ENCODE measurements at regions not wholly inside any gene's neighbourhood (a gene's known extent, or its start where the extent isn't known, plus 50 kb on each side); places are given as distances from the start of the nearest gene placed in this dataset.
"Not testable (repeated sequence)": the region's sequence is repeated elsewhere in the genome, so short reads cannot be mapped to it uniquely, and the experiment has no call there.

DNA sequence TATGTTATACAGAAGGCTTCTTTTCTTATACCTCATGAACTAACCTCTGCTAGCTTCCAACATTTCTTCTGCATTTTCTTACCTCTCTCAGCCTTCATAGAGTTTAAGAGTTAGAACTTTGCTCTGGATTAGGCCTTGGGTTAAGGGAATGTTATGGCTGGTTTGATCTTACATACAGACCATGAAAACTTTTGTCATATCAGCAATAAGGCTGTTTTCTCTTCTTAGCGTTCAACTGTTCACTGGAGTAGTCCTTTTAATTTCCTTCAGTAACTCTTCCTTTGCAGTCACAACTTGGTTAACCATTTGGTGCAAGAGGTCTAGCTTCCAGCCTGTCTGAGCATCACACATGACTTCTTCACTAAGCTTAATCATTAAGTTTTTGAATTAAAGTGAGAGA lies 329.0 kb upstream of the CCNG1 start:
- Histone ChIP-seq H2AK5ac (ENCODE audit: low read length) (no peak overlapping the region), H3K9me3 (ENCODE audit: insufficient read depth, low read depth, low read length) (no peaks in the 10 kb centered on the region), H3K4me3 (ENCODE audit: low read depth, low read length) (no peak overlapping the region), H3K79me2 (ENCODE audit: control insufficient read depth, insufficient read depth, low read length, poor library complexity) (no peaks in the 10 kb centered on the region), H3K79me1 (ENCODE audit: low read length) (no peaks in the 10 kb centered on the region), H3K4me2 (ENCODE audit: low read length) (no peak overlapping the region), H3K4ac (ENCODE audit: low read depth, low read length) (no peak overlapping the region), H3K36me3 (ENCODE audit: control insufficient read depth in 1 of 2, insufficient read depth in 2 of 2, low read length in 2 of 2) (no peaks in the 10 kb centered on the region), H4K12ac (ENCODE audit: low read depth, low read length) (no peak overlapping the region), H2BK120ac (ENCODE audit: insufficient read depth, low read length, poor library complexity) (no peak overlapping the region), H3K18ac (ENCODE audit: low read length) (no peak overlapping the region), H4K91ac (ENCODE audit: low read depth, low read length) (no peak overlapping the region), H3K4me1 (ENCODE audit: control insufficient read depth in 1 of 2, insufficient read depth in 2 of 2, low read length in 2 of 2) (no peaks in the 10 kb centered on the region), H3K14ac (ENCODE audit: low read length) (no peak overlapping the region), H4K8ac (ENCODE audit: low read depth, low read length) (no peak overlapping the region), H2BK5ac (ENCODE audit: low read depth, low read length, poor library complexity) (no peak overlapping the region), H3K27ac (ENCODE audit: low read depth, low read length) (no peak overlapping the region), H2BK12ac (ENCODE audit: low read length) (no peak overlapping the region), H3K27me3 (ENCODE audit: insufficient read depth, low read length) (no peaks in the 10 kb centered on the region), H3K23ac (ENCODE audit: low read length) (no peak overlapping the region), H3K9ac (ENCODE audit: low read length) (no peak overlapping the region), H2AFZ (ENCODE audit: insufficient read depth, low read length, poor library complexity) (no peak overlapping the region)
- no CpG with 5 or more reads among the region's 1 CpG for WGBS (ENCODE audit: extremely low coverage, insufficient coverage, insufficient read length)
- DNase-seq, result no peak

DNA sequence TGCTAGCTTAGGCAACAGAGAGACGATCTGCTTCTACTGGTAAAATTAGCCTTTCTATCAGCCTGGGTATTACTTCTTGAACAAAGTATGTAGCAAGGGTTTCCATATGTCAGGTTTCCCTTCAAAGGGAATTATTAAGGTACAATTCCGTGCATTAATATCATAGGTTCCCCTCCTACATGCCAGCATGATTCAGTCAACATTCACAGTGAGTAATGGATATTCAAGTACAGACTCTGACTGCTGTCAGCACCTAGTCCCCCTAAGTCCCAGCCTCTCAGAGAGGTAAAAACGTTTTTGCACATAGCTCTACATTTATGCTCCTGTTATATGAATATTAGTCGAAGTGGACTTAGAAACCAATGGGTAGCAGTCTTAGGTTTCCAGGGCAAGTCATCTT lies 322.4 kb upstream of the CCNG1 start:
- H3K4me1 ChIP-seq (ENCODE audit: control insufficient read depth in 1 of 2, insufficient read depth in 2 of 2, low read length in 2 of 2), result no peaks in the 10 kb centered on the region
- no peaks in the 10 kb centered on the region for H3K79me2 ChIP-seq (ENCODE audit: control insufficient read depth, insufficient read depth, low read length, poor library complexity)
- no CpG with 5 or more reads among the region's 4 CpGs for whole genome bisulfite sequencing (ENCODE audit: extremely low coverage, insufficient coverage, insufficient read length)

DNA sequence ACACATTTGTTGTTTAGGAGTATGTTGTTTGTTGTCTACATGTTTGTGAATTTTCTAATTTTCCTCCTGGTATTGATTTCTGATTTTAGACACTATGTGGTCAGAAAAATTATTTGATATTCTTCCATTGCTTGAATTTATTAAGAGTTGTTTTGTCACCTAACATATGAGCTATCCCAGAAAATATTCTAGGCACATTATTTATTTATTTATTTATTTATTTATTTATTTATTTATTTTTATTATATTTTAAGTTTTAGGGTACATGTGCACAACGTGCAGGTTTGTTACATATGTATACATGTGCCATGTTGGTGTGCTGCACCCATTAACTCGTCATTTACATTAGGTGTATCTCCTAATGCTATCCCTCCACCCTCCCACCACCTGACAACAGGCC lies 320.8 kb upstream of the CCNG1 start:
- not testable (repeated sequence) for H4K12ac ChIP-seq (ENCODE audit: low read depth, low read length); H3K79me2 ChIP-seq (ENCODE audit: control insufficient read depth, insufficient read depth, low read length, poor library complexity); H3K4ac ChIP-seq (ENCODE audit: low read depth, low read length); H3K9me3 ChIP-seq (ENCODE audit: insufficient read depth, low read depth, low read length); H3K23ac ChIP-seq (ENCODE audit: low read length); H3K36me3 ChIP-seq (ENCODE audit: control insufficient read depth in 1 of 2, insufficient read depth in 2 of 2, low read length in 2 of 2); H4K8ac ChIP-seq (ENCODE audit: low read depth, low read length); DNase-seq; H2BK12ac ChIP-seq (ENCODE audit: low read length); H3K79me1 ChIP-seq (ENCODE audit: low read length); H3K27ac ChIP-seq (ENCODE audit: low read depth, low read length); H3K18ac ChIP-seq (ENCODE audit: low read length); H3K4me1 ChIP-seq (ENCODE audit: control insufficient read depth in 1 of 2, insufficient read depth in 2 of 2, low read length in 2 of 2); H2AK5ac ChIP-seq (ENCODE audit: low read length); H3K9ac ChIP-seq (ENCODE audit: low read length); H2BK120ac ChIP-seq (ENCODE audit: insufficient read depth, low read length, poor library complexity); H3K4me3 ChIP-seq (ENCODE audit: low read depth, low read length); H3K14ac ChIP-seq (ENCODE audit: low read length); H4K91ac ChIP-seq (ENCODE audit: low read depth, low read length); H2AFZ ChIP-seq (ENCODE audit: insufficient read depth, low read length, poor library complexity); H2BK5ac ChIP-seq (ENCODE audit: low read depth, low read length, poor library complexity); H3K27me3 ChIP-seq (ENCODE audit: insufficient read depth, low read length); H3K4me2 ChIP-seq (ENCODE audit: low read length)
- no CpG with 5 or more reads among the region's 2 CpGs for WGBS (ENCODE audit: extremely low coverage, insufficient coverage, insufficient read length)

More for the DNA sequence above, 322.4 kb upstream of the CCNG1 start:
- H3K4ac ChIP-seq (ENCODE audit: low read depth, low read length), result no peak overlapping the region
- no peaks in the 10 kb centered on the region for H3K27me3 ChIP-seq (ENCODE audit: insufficient read depth, low read length)
- H4K8ac ChIP-seq (ENCODE audit: low read depth, low read length), result no peak overlapping the region
- H2BK12ac ChIP-seq (ENCODE audit: low read length), result no peak overlapping the region
- H2BK120ac ChIP-seq (ENCODE audit: insufficient read depth, low read length, poor library complexity), result no peak overlapping the region
- no peak overlapping the region for H3K23ac ChIP-seq (ENCODE audit: low read length)
- no peak overlapping the region for H2BK5ac ChIP-seq (ENCODE audit: low read depth, low read length, poor library complexity)
- H4K12ac ChIP-seq (ENCODE audit: low read depth, low read length), result no peak overlapping the region
- H3K4me3 ChIP-seq (ENCODE audit: low read depth, low read length), result no peak overlapping the region
- H3K4me2 ChIP-seq (ENCODE audit: low read length), result no peak overlapping the region
- no peak overlapping the region for H2AFZ ChIP-seq (ENCODE audit: insufficient read depth, low read length, poor library complexity)
- no peak overlapping the region for H3K9ac ChIP-seq (ENCODE audit: low read length)
- H3K36me3 ChIP-seq (ENCODE audit: control insufficient read depth in 1 of 2, insufficient read depth in 2 of 2, low read length in 2 of 2), result no peaks in the 10 kb centered on the region
- H2AK5ac ChIP-seq (ENCODE audit: low read length), result no peak overlapping the region
- H3K27ac ChIP-seq (ENCODE audit: low read depth, low read length), result no peak overlapping the region
- no peaks in the 10 kb centered on the region for H3K79me1 ChIP-seq (ENCODE audit: low read length)
- H4K91ac ChIP-seq (ENCODE audit: low read depth, low read length), result no peak overlapping the region
- H3K9me3 ChIP-seq (ENCODE audit: insufficient read depth, low read depth, low read length), result no peaks in the 10 kb centered on the region
- no peak overlapping the region for H3K18ac ChIP-seq (ENCODE audit: low read length)
- DNase-seq, result no peak
- no peak overlapping the region for H3K14ac ChIP-seq (ENCODE audit: low read length)

DNA sequence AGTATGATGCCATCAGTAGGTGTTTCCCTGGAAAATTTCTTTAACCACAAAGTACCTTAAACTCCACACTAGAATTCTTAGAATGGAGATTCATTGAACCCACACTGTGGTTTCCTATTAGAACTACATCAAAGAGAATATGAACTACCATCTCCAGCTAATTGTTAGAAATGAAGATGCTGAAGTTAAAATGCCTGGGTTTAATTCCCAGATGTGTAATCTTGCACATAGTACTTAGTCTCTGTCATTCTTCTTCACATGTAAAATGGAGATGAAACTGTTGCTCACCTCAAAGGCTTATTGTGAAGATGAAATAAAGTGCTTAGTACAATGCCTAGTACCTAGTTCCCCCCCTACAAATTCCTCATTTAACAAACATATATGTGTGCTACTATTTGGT lies 303.3 kb upstream of the CCNG1 start:
- no peak overlapping the region for H4K8ac ChIP-seq (ENCODE audit: low read depth, low read length)
- H3K9ac ChIP-seq (ENCODE audit: low read length), result no peak overlapping the region
- no peak overlapping the region for H2AK5ac ChIP-seq (ENCODE audit: low read length)
- no peak overlapping the region for H2BK12ac ChIP-seq (ENCODE audit: low read length)
- no peaks in the 10 kb centered on the region for H3K9me3 ChIP-seq (ENCODE audit: insufficient read depth, low read depth, low read length)
- no peak overlapping the region for H3K27ac ChIP-seq (ENCODE audit: low read depth, low read length)
- H3K4me3 ChIP-seq (ENCODE audit: low read depth, low read length), result no peak overlapping the region
- no peak for DNase-seq
- H2AFZ ChIP-seq (ENCODE audit: insufficient read depth, low read length, poor library complexity), result no peak overlapping the region
- H3K14ac ChIP-seq (ENCODE audit: low read length), result no peak overlapping the region
- H4K12ac ChIP-seq (ENCODE audit: low read depth, low read length), result no peak overlapping the region
- H3K23ac ChIP-seq (ENCODE audit: low read length), result no peak overlapping the region
- H3K4ac ChIP-seq (ENCODE audit: low read depth, low read length), result no peak overlapping the region
- no peak overlapping the region for H2BK120ac ChIP-seq (ENCODE audit: insufficient read depth, low read length, poor library complexity)
- H3K27me3 ChIP-seq (ENCODE audit: insufficient read depth, low read length), result no peaks in the 10 kb centered on the region
- H3K4me2 ChIP-seq (ENCODE audit: low read length), result no peak overlapping the region
- no peak overlapping the region for H2BK5ac ChIP-seq (ENCODE audit: low read depth, low read length, poor library complexity)
- no peaks in the 10 kb centered on the region for H3K79me1 ChIP-seq (ENCODE audit: low read length)
- H4K91ac ChIP-seq (ENCODE audit: low read depth, low read length), result no peak overlapping the region
- no peak overlapping the region for H3K18ac ChIP-seq (ENCODE audit: low read length)
- no peaks in the 10 kb centered on the region for H3K4me1 ChIP-seq (ENCODE audit: control insufficient read depth in 1 of 2, insufficient read depth in 2 of 2, low read length in 2 of 2)
- H3K79me2 ChIP-seq (ENCODE audit: control insufficient read depth, insufficient read depth, low read length, poor library complexity), result no peaks in the 10 kb centered on the region
- no peaks in the 10 kb centered on the region for H3K36me3 ChIP-seq (ENCODE audit: control insufficient read depth in 1 of 2, insufficient read depth in 2 of 2, low read length in 2 of 2)

DNA sequence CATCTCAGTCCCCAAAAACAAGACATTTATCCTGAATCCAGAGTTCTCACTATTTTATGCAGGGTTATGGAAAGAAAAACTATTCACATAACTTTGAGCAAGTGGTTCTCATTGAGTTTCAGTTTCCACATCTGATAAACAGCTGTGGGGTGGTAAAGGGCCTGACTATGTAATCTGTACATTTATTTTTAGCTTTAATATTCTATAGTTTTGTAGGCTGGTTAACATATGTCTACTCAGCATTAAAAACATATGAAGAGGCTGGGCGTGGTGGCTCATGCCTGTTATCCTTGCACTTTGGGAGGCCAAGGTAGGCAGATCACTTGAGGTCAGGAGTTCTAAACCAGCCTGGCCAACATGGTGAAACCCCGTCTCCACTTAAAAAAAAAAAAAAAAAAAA lies 301.5 kb upstream of the CCNG1 start:
- no peak overlapping the region for H3K18ac ChIP-seq (ENCODE audit: low read length)
- no peaks in the 10 kb centered on the region for H3K36me3 ChIP-seq (ENCODE audit: control insufficient read depth in 1 of 2, insufficient read depth in 2 of 2, low read length in 2 of 2)
- H3K79me1 ChIP-seq (ENCODE audit: low read length), result no peaks in the 10 kb centered on the region
- H2BK5ac ChIP-seq (ENCODE audit: low read depth, low read length, poor library complexity), result no peak overlapping the region
- H4K91ac ChIP-seq (ENCODE audit: low read depth, low read length), result no peak overlapping the region
- no peaks in the 10 kb centered on the region for H3K79me2 ChIP-seq (ENCODE audit: control insufficient read depth, insufficient read depth, low read length, poor library complexity)
- no peak overlapping the region for H2BK120ac ChIP-seq (ENCODE audit: insufficient read depth, low read length, poor library complexity)
- no peak overlapping the region for H3K4ac ChIP-seq (ENCODE audit: low read depth, low read length)
- no peak overlapping the region for H2AFZ ChIP-seq (ENCODE audit: insufficient read depth, low read length, poor library complexity)
- no peak overlapping the region for H3K4me2 ChIP-seq (ENCODE audit: low read length)
- no peak overlapping the region for H4K8ac ChIP-seq (ENCODE audit: low read depth, low read length)
- H3K27ac ChIP-seq (ENCODE audit: low read depth, low read length), result no peak overlapping the region
- H2AK5ac ChIP-seq (ENCODE audit: low read length), result no peak overlapping the region
- H3K14ac ChIP-seq (ENCODE audit: low read length), result no peak overlapping the region
- H3K4me3 ChIP-seq (ENCODE audit: low read depth, low read length), result no peak overlapping the region
- H3K27me3 ChIP-seq (ENCODE audit: insufficient read depth, low read length), result no peaks in the 10 kb centered on the region
- DNase-seq, result no peak
- H3K9ac ChIP-seq (ENCODE audit: low read length), result no peak overlapping the region
- WGBS (ENCODE audit: extremely low coverage, insufficient coverage, insufficient read length), result no CpG with 5 or more reads among the region's 2 CpGs
- no peak overlapping the region for H4K12ac ChIP-seq (ENCODE audit: low read depth, low read length)
- H3K4me1 ChIP-seq (ENCODE audit: control insufficient read depth in 1 of 2, insufficient read depth in 2 of 2, low read length in 2 of 2), result no peaks in the 10 kb centered on the region
- no peak overlapping the region for H3K23ac ChIP-seq (ENCODE audit: low read length)
- H2BK12ac ChIP-seq (ENCODE audit: low read length), result no peak overlapping the region
- no peaks in the 10 kb centered on the region for H3K9me3 ChIP-seq (ENCODE audit: insufficient read depth, low read depth, low read length)
